Lung (tissue), 11 donors: ENCODE measurements at regions not wholly inside any gene's neighbourhood (a gene's known extent, or its start where the extent isn't known, plus 50 kb on each side); places are given as distances from the start of the nearest gene placed in this dataset.

Experiments
- ATAC-seq: fragments of 200-7000 bp; cut with Tn5 transposase; one replicate; pipeline ENCODE4 v1.9.1; 2020; ENCODE audit warnings: moderate number of reproducible peaks; ENCODE audit not compliant: insufficient read depth, low FRiP score
- DNase-seq, 3 donors: peaks; one replicate each; pipeline ENCODE4 v3.0.0-alpha.2; 2013 to 2017
- H3K27ac ChIP-seq, 2 donors: one replicate each; pipeline ENCODE4 v1.5.1; 2013; ENCODE audit warnings: mild to moderate bottlenecking in 2 of 2, moderate library complexity in 2 of 2, control low read depth in 1 of 2, inconsistent platforms in 1 of 2, low read depth in 1 of 2, low read length in 1 of 2
- H3K27me3 ChIP-seq, 3 donors: one replicate each; pipeline ENCODE4 v1.5.1; 2013; ENCODE audit warnings: low read length in 2 of 3; ENCODE audit not compliant: control insufficient read depth in 3 of 3, insufficient read depth in 3 of 3
- H3K36me3 ChIP-seq, 4 donors: one replicate each; pipeline ENCODE4 v1.5.1; 2013; ENCODE audit warnings: low read length in 4 of 4, mild to moderate bottlenecking in 1 of 4, moderate library complexity in 1 of 4; ENCODE audit not compliant: control insufficient read depth in 4 of 4, insufficient read depth in 4 of 4
- H3K4me1 ChIP-seq, 5 donors: one replicate each; pipeline ENCODE4 v1.5.1; 2013; ENCODE audit warnings: low read length in 5 of 5, mild to moderate bottlenecking in 2 of 5, moderate library complexity in 1 of 5; ENCODE audit not compliant: control insufficient read depth in 5 of 5, insufficient read depth in 5 of 5
- H3K4me3 ChIP-seq: one replicate; pipeline ENCODE4 v1.5.1; 2013; ENCODE audit warnings: mild to moderate bottlenecking, control low read depth, moderate library complexity
- H3K9ac ChIP-seq, 2 donors: one replicate each; pipeline ENCODE4 v1.5.1; 2013; ENCODE audit warnings: low read length in 2 of 2, control low read depth in 1 of 2; ENCODE audit not compliant: insufficient read depth in 1 of 2
- H3K9me3 ChIP-seq, 4 donors: one replicate each; pipeline ENCODE4 v1.5.1; 2013; ENCODE audit warnings: low read length in 3 of 4, mild to moderate bottlenecking in 1 of 4, moderate library complexity in 1 of 4; ENCODE audit not compliant: control insufficient read depth in 4 of 4, insufficient read depth in 3 of 4
- WGBS, 2 donors: extraction: QIAGEN DNeasy Blood & Tissue Kit; methylation state at CpG; one replicate each; pipeline ENCODE4 v1.1.7; 2013; 5-methylcytosine and 5-hydroxymethylcytosine counted together
- TF ChIP-seq, protein P1 (sequence below): IDR thresholded peaks from 2 replicates; pipeline ENCODE4 v1.5.1; 2012; ENCODE audit warnings: mild to moderate bottlenecking; ENCODE audit errors: control extremely low read depth, extremely low read depth
- donor health status: control.
- donor health status: control.
- donor health status: Bipolar disorder and iron deficiency.
- donor health status: healthy.
- donor health status: DM: yes; HTN: yes; CAD: no.

DNA sequence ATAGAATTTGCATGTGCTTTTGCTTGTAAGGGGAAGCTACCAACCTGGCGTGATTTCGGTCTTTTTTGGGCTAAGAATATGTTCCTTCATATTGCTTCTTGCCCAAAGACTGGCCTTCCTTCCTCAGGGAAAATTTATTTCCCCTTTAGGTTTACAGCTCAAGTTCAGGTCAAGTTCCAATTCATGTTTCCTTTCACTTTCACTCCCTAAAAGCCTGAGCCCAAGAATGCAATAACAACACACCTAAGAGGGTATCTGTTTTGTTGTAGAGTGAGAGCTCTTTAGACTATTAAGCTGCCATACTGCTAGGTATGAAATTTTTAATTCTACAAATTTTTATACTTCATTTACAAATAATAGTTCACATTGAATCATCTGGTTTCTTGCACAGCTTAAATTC, 299.6 kb downstream of the TLL1 start:
- Histone ChIP-seq H3K4me3 (no peak overlapping the region), H3K27ac (no peak overlapping the region), H3K9me3 (no peaks in the 10 kb centered on the region), H3K9ac (no peak overlapping the region), H3K36me3 (no peaks in the 10 kb centered on the region), H3K27me3 (no peaks in the 10 kb centered on the region), H3K4me1 (no peaks in the 10 kb centered on the region)
- no peak for DNase-seq
- 56 to 70% methylated on average over 2 of the region's 2 CpGs for WGBS, 2 donors
- TF ChIP-seq, protein P1, sequence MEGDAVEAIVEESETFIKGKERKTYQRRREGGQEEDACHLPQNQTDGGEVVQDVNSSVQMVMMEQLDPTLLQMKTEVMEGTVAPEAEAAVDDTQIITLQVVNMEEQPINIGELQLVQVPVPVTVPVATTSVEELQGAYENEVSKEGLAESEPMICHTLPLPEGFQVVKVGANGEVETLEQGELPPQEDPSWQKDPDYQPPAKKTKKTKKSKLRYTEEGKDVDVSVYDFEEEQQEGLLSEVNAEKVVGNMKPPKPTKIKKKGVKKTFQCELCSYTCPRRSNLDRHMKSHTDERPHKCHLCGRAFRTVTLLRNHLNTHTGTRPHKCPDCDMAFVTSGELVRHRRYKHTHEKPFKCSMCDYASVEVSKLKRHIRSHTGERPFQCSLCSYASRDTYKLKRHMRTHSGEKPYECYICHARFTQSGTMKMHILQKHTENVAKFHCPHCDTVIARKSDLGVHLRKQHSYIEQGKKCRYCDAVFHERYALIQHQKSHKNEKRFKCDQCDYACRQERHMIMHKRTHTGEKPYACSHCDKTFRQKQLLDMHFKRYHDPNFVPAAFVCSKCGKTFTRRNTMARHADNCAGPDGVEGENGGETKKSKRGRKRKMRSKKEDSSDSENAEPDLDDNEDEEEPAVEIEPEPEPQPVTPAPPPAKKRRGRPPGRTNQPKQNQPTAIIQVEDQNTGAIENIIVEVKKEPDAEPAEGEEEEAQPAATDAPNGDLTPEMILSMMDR = no peak
- ATAC-seq = no peak

DNA sequence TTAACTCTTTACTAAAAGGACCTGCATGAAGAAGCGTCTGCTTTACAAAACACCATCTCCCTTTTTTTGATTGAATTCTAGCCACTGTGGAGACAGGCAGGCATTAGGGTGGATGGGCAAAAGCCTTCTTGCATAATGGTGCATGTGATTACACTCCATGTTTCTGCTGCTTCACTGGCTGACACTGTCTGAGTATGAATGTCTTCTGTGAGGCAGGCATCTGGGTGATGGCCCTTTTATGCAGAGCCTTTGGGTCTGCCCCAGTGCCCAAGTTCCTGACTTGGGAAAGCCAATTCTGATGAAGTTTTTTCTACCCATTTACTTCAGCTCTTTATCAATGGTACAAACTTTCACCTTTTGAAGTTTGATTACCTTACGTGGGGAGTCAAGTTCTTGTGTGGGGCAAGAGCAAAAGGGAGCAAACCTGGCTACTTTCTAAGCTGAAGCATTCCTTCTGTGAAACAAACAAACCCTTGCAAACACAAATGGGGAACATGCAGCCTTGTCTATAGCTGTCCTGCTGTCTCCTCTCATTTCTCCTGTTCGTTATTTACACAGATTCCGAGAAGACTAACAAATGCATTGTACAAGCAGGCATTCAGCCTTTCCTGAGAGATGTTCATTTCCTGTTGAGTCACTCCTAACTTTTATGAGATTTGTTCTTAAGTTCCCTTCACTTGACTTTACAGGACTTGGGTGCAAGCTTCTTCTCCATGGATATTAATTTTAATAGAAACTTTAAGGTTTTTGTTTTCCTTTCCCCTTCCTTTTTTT, 301.9 kb downstream of the TLL1 start:
- WGBS, 2 donors = 68 to 80% methylated on average over 4 of the region's 4 CpGs
- H3K4me3 ChIP-seq = no peak overlapping the region
- TF ChIP-seq, protein P1 = no peak
- no peaks in the 10 kb centered on the region for H3K27me3 ChIP-seq
- no peaks in the 10 kb centered on the region for H3K36me3 ChIP-seq
- no peak for DNase-seq
- H3K9me3 ChIP-seq = no peaks in the 10 kb centered on the region
- no peak for ATAC-seq
- no peaks in the 10 kb centered on the region for H3K4me1 ChIP-seq
- no peak overlapping the region for H3K9ac ChIP-seq
- no peak overlapping the region for H3K27ac ChIP-seq

DNA sequence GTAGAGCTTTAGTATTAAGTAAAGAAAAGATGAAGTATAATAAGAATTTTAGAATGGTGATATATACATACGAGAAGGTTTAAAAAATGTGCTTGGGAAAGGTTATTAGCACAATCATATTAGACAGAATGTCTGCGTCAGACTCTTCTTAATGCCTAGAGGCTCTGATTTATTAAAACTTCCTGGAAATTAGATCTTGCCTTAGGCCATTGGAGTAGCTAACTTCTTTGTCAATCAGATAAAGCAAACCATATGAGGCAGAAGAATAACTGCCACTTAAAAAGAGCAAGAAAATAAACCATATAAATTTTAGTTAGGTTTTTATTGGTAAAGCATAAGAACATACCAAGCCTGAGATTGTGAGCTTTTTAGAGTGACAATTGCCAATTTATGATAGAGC, 309.1 kb downstream of the TLL1 start:
- 87% methylated on average over 2 of the region's 2 CpGs for WGBS, 2 donors
- no peaks in the 10 kb centered on the region for H3K27me3 ChIP-seq
- H3K4me3 ChIP-seq = no peak overlapping the region
- H3K4me1 ChIP-seq = no peaks in the 10 kb centered on the region
- H3K36me3 ChIP-seq = no peaks in the 10 kb centered on the region
- no peak for DNase-seq
- no peaks in the 10 kb centered on the region for H3K9me3 ChIP-seq
- TF ChIP-seq, protein P1 = no peak
- no peak overlapping the region for H3K27ac ChIP-seq
- H3K9ac ChIP-seq = no peak overlapping the region
- ATAC-seq = no peak

DNA sequence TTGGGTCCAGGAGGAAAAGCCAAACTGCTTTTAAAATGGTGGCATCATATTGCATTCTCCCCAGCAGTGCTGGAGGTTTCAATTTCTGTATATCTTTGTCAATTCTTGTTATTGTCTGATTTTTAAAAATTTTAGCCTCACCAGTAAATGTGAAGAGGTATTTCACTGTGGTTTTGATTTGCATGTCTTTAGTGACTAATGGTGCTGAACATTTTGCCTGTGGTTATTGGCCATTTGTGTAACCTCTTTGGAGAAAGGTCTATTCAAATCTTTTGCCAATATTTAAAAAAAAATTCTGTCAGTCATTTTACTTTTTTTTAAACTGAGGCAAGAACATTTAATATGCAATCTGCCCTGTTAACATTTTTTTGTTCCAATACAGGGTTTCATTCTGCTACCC, 322.1 kb downstream of the TLL1 start:
- no peak for ATAC-seq

More for the DNA sequence above, 322.1 kb downstream of the TLL1 start:
- TF ChIP-seq, protein P1 = no peak
- H3K4me1 ChIP-seq = no peaks in the 10 kb centered on the region
- no peaks in the 10 kb centered on the region for H3K36me3 ChIP-seq
- no peaks in the 10 kb centered on the region for H3K27me3 ChIP-seq
- H3K4me3 ChIP-seq = no peak overlapping the region
- no peak overlapping the region for H3K9ac ChIP-seq
- no peaks in the 10 kb centered on the region for H3K9me3 ChIP-seq
- H3K27ac ChIP-seq = no peak overlapping the region
- DNase-seq = no peak
